Adrenal gland (tissue), 9 donors: ENCODE measurements at regions not wholly inside any gene's neighbourhood (a gene's known extent, or its start where the extent isn't known, plus 50 kb on each side); places are given as distances from the start of the nearest gene placed in this dataset.

Experiments
- DNase-seq, 7 donors: peaks; one replicate each; pipeline ENCODE4 v3.0.0-alpha.2; 2019 to 2020
- H3K27ac ChIP-seq, 5 donors: fragments of 200-600 bp; sonication (generic) in 4 of 5; 1 replicate in 3 of 5; 2 replicates in 2 of 5; pipeline versions ENCODE4 v1.5.1 to v1.8.0; 2016 to 2020; ENCODE audit warnings: mild to moderate bottlenecking in 1 of 5
- H3K27me3 ChIP-seq: fragments of 200-600 bp; 2 replicates; pipeline ENCODE4 v1.8.0; 2021
- H3K36me3 ChIP-seq, 2 donors: fragments of 200-600 bp; replicated peaks in 1 of 2; 1 replicate in 1 of 2; 2 replicates in 1 of 2; pipeline versions ENCODE4 v1.5.1 to v1.8.0; 2018 to 2022
- H3K4me1 ChIP-seq, 2 donors: fragments of 200-600 bp; replicated peaks in 1 of 2; 1 replicate in 1 of 2; 2 replicates in 1 of 2; pipeline versions ENCODE4 v1.5.1 to v1.8.0; 2018 to 2021
- H3K4me3 ChIP-seq, 4 donors: fragments of 200-600 bp; sonication (generic) in 3 of 4; one replicate each; pipeline ENCODE4 v1.5.1; 2016 to 2018
- H3K9me3 ChIP-seq, 3 donors: fragments of 200-600 bp; sonication (generic) in 1 of 3; replicated peaks in 1 of 3; 1 replicate in 2 of 3; 2 replicates in 1 of 3; pipeline versions ENCODE4 v1.5.1 to v1.8.0; 2016 to 2021
- CTCF ChIP-seq, 6 experiments: fragments of 450-650 bp in 4 of 6; fragments of 200-600 bp in 2 of 6; sonication (generic) in 1 of 6; IDR thresholded peaks; 1 replicate in 5 of 6; 2 replicates in 1 of 6; pipeline versions ENCODE4 v1.5.1 to v1.8.0; 2016 to 2021; ENCODE audit warnings: antibody characterized with exemption in 6 of 6, mild to moderate bottlenecking in 2 of 6, moderate library complexity in 1 of 6
- POLR2A ChIP-seq, 2 donors: fragments of 450-650 bp; IDR thresholded peaks; one replicate each; pipeline ENCODE4 v1.6.1; 2017; ENCODE audit warnings: antibody characterized with exemption in 2 of 2, mild to moderate bottlenecking in 2 of 2, moderate library complexity in 1 of 2
- WGBS, 4 donors: extraction: QIAGEN DNeasy Blood & Tissue Kit in 2 of 4; methylation state at CpG; one replicate each; pipeline versions ENCODE4 v1.1.5 to v1.1.7; 2013 to 2017; 5-methylcytosine and 5-hydroxymethylcytosine counted together
- intact Hi-C, 2 donors: fragments of 100-400 bp; cut with DNase I; formaldehyde crosslinking; loops; one replicate each; pipeline versions ENCODE4 v1.14.1 to v1.15.0; 2022 to 2023
- donor health status: healthy with polysubstance abuse.
- donor health status: Bipolar disorder and iron deficiency.
- donor health status: DM: yes; HTN: yes; CAD: no.
- donor health status: DM: no; HTN: no; CAD: no.
- donor health status: DM: no; HTN: no; CAD: no.

GRCh38 chr6:169112483-169113320, 140.9 kb downstream of the THBS2 start:
- TF ChIP-seq CTCF (IDR thresholded peaks at IDR 0.05) (no peak), POLR2A (IDR thresholded peaks at IDR 0.05) (no peak)
- 47 to 56% (median 51%) methylated on average over 10 of the region's 10 CpGs for WGBS, 4 donors
- H3K36me3 ChIP-seq = no peaks in the 10 kb centered on the region
- H3K9me3 ChIP-seq = no peaks in the 10 kb centered on the region
- H3K4me3 ChIP-seq = no peak overlapping the region
- no peaks in the 10 kb centered on the region for H3K27me3 ChIP-seq
- DNase-seq = no peak
- H3K4me1 ChIP-seq = no peaks in the 10 kb centered on the region
- intact Hi-C loops = no loop called here
- no peak overlapping the region for H3K27ac ChIP-seq

GRCh38 chr6:169111203-169111602, 142.4 kb downstream of the THBS2 start:
- WGBS, 4 donors = 81 to 93% (median 91%) methylated on average over 3 to 5 of the region's 5 CpGs
- no peak for DNase-seq

GRCh38 chr6:169109411-169110220, 144.0 kb downstream of the THBS2 start:
- no peak for DNase-seq
- Histone ChIP-seq H3K36me3 (no peaks in the 10 kb centered on the region), H3K4me3 (no peak overlapping the region), H3K4me1 (no peaks in the 10 kb centered on the region), H3K27ac (no peak overlapping the region), H3K27me3 (no peaks in the 10 kb centered on the region), H3K9me3 (no peaks in the 10 kb centered on the region)
- 51 to 73% (median 59%) methylated on average over 5 of the region's 5 CpGs for whole genome bisulfite sequencing, 4 donors
- TF ChIP-seq POLR2A (IDR thresholded peaks at IDR 0.05) (no peak), CTCF (IDR thresholded peaks at IDR 0.05) (no peak)
- intact Hi-C loops = no loop called here

More at GRCh38 chr6:169111203-169111602, 142.4 kb downstream of the THBS2 start:
- no peak overlapping the region for H3K4me3 ChIP-seq
- no peaks in the 10 kb centered on the region for H3K27me3 ChIP-seq
- TF ChIP-seq POLR2A (IDR thresholded peaks at IDR 0.05) = no peak
- no peak for TF ChIP-seq CTCF (IDR thresholded peaks at IDR 0.05)
- H3K27ac ChIP-seq = no peak overlapping the region
- H3K9me3 ChIP-seq = no peaks in the 10 kb centered on the region
- intact Hi-C loops = no loop called here
- no peaks in the 10 kb centered on the region for H3K36me3 ChIP-seq
- no peaks in the 10 kb centered on the region for H3K4me1 ChIP-seq

GRCh38 chr6:169108753-169109152, 144.9 kb downstream of the THBS2 start:
- intact Hi-C loops = no loop called here
- 94 to 98% (median 96%) methylated on average over 5 of the region's 5 CpGs for WGBS, 4 donors
- Histone ChIP-seq H3K9me3 (no peaks in the 10 kb centered on the region), H3K27ac (no peak overlapping the region), H3K27me3 (no peaks in the 10 kb centered on the region), H3K4me3 (no peak overlapping the region), H3K36me3 (no peaks in the 10 kb centered on the region), H3K4me1 (no peaks in the 10 kb centered on the region)
- DNase-seq = no peak
- TF ChIP-seq POLR2A (IDR thresholded peaks at IDR 0.05) (no peak), CTCF (IDR thresholded peaks at IDR 0.05) (no peak)
